OCI-LY1 (cell line): ENCODE measurements at regions not wholly inside any gene's neighbourhood (a gene's known extent, or its start where the extent isn't known, plus 50 kb on each side); places are given as distances from the start of the nearest gene placed in this dataset.

ENCODE experiments used
- CTCF ChIP-seq: fragments of 200-600 bp; sonication (generic), shearing (Covaris generic); IDR thresholded peaks from 2 replicates; pipeline ENCODE4 v1.5.1; 2017; ENCODE audit warnings: mild to moderate bottlenecking, antibody characterized with exemption, low read length, moderate library complexity, mixed read lengths
- EZH2 ChIP-seq: fragments of 200-600 bp; sonication (generic), shearing (Covaris generic); IDR thresholded peaks from 2 replicates; pipeline ENCODE4 v1.8.0; 2017; ENCODE audit warnings: borderline replicate concordance, mixed run types, mild to moderate bottlenecking, antibody characterized with exemption, low read length, moderate library complexity, mixed read lengths

DNA sequence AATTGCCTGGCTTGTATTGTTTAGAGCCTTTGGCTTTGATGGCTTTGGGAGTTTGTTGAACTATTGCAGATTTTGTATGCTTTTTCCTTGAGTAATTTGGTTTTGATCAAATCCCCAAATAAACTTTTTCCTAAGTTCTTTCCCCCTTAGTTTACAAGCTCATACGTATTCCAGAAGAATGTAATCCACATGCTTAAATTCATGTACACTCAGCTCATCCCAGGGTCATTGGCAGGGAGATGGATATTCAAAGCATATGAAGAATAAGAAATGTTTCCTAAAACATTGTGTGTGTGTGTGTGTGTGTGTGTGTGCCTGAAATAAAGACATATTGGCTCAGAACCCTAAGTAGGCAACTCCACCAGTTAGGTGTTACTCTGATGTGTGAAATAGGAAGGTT, 89.4 kb downstream of the TMEM30B start:
- no peak for TF ChIP-seq CTCF
- no peak for TF ChIP-seq EZH2
